ENCODE measurements at regions not wholly inside any gene's neighbourhood (a gene's known extent, or its start where the extent isn't known, plus 50 kb on each side); places are given as distances from the start of the nearest gene placed in this dataset.

DNA sequence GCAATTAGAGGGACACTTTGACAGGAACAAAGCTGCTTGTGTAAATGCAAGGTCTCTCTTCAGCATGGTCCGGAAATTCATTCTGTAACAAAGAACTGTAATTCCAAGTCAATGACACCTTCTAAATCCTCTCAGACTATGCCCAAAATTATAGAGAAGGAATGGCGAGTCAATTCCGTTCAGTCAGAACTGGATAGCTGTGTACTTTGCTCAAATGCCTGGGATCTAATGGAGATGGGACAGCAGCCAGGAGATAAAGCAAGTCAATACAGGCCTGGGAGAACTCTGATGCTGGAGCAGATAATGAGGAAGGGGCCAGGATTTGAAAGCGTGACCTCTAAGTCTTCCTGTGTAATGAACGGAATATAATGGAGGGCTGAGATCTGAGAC is 96.4 kb upstream of the SPRY4 start:
- H2AFZ ChIP-seq (ENCODE audit: low read depth, low read length): no peak overlapping the region
- H3K9ac ChIP-seq (ENCODE audit: low read length): no peak overlapping the region
- H3K36me3 ChIP-seq (ENCODE audit: insufficient read depth, low read length): no peaks in the 10 kb centered on the region
- no peaks in the 10 kb centered on the region for H3K9me3 ChIP-seq (ENCODE audit: low read length)
- no peaks in the 10 kb centered on the region for H3F3A ChIP-seq (ENCODE audit: insufficient read depth, low read length, poor library complexity, severe bottlenecking)
- TF ChIP-seq MXI1 (conservative IDR thresholded peaks at IDR 0.05; ENCODE audit: poor library complexity, severe bottlenecking): no peak
- no peak for TF ChIP-seq EP300 (conservative IDR thresholded peaks at IDR 0.05; ENCODE audit: poor library complexity, severe bottlenecking)
- TF ChIP-seq, protein P1, sequence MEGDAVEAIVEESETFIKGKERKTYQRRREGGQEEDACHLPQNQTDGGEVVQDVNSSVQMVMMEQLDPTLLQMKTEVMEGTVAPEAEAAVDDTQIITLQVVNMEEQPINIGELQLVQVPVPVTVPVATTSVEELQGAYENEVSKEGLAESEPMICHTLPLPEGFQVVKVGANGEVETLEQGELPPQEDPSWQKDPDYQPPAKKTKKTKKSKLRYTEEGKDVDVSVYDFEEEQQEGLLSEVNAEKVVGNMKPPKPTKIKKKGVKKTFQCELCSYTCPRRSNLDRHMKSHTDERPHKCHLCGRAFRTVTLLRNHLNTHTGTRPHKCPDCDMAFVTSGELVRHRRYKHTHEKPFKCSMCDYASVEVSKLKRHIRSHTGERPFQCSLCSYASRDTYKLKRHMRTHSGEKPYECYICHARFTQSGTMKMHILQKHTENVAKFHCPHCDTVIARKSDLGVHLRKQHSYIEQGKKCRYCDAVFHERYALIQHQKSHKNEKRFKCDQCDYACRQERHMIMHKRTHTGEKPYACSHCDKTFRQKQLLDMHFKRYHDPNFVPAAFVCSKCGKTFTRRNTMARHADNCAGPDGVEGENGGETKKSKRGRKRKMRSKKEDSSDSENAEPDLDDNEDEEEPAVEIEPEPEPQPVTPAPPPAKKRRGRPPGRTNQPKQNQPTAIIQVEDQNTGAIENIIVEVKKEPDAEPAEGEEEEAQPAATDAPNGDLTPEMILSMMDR (IDR thresholded peaks at IDR 0.05; ENCODE audit: poor library complexity, severe bottlenecking): no peak
- no peak for TF ChIP-seq TAF1 (IDR thresholded peaks at IDR 0.05; ENCODE audit: low read depth)
- no peak for TF ChIP-seq RAD21 (conservative IDR thresholded peaks at IDR 0.05)
- TF ChIP-seq POLR2AphosphoS5 (IDR thresholded peaks at IDR 0.05): no peak
- no peak for TF ChIP-seq EZH2 (IDR thresholded peaks at IDR 0.05; ENCODE audit: borderline replicate concordance, insufficient read depth, low read length, poor library complexity, severe bottlenecking)
- no peak for TF ChIP-seq SMC3 (conservative IDR thresholded peaks at IDR 0.05; ENCODE audit: poor library complexity)
- no peaks in the 10 kb centered on the region for H3K79me2 ChIP-seq (replicated peaks; ENCODE audit: insufficient read depth, low read length)
- no peak overlapping the region for H3K4me3 ChIP-seq (ENCODE audit: low read length)
- no peaks in the 10 kb centered on the region for H4K20me1 ChIP-seq (ENCODE audit: insufficient read depth)
- H3K4me2 ChIP-seq (ENCODE audit: low read length): no peak overlapping the region
- H3K27me3 ChIP-seq (ENCODE audit: insufficient read depth, low read depth, low read length): no peaks in the 10 kb centered on the region
- H3K9me2 ChIP-seq (ENCODE audit: insufficient read depth, low read length): no peaks in the 10 kb centered on the region
- H3K27ac ChIP-seq (ENCODE audit: low read length): no peak overlapping the region

DNA sequence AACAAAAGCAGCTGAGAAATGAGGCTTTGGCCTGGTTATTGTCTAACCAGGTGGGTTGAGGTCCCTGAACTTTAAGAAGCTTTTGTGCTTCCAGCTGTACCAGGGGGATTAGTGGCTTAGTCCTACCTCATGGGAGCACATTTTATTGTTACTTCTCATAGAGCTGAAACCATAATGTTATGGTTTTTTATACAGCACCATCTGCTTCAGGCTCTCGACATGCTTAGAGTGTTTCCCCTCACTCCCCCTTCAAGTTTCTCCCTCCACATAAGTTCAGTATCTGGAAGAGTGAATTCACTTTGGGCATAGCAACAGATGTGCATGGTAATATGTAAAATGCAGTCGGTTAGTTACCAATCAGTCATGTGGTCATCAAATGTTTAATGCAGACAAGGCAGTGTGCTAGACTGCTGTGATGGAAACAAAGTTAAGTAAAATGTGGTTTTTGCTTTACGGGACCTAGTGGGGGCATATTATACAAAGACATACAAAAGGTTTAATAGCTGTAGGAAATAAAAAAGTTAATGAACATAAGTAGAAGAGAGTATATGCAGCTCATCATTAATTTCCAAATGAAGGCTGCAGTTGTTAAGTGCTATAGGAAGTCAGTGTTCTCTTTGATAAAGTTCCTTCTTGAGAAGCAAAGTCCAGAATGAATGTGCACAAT is 95.9 kb upstream of the SPRY4 start:
- Histone ChIP-seq H3F3A (ENCODE audit: insufficient read depth, low read length, poor library complexity, severe bottlenecking) (no peaks in the 10 kb centered on the region), H3K79me2 (replicated peaks; ENCODE audit: insufficient read depth, low read length) (no peaks in the 10 kb centered on the region), H3K27ac (ENCODE audit: low read length) (no peak overlapping the region), H4K20me1 (ENCODE audit: insufficient read depth) (no peaks in the 10 kb centered on the region), H3K27me3 (ENCODE audit: insufficient read depth, low read depth, low read length) (no peaks in the 10 kb centered on the region), H3K9ac (ENCODE audit: low read length) (no peak overlapping the region), H3K4me2 (ENCODE audit: low read length) (no peak overlapping the region), H3K9me2 (ENCODE audit: insufficient read depth, low read length) (no peaks in the 10 kb centered on the region), H3K36me3 (ENCODE audit: insufficient read depth, low read length) (no peaks in the 10 kb centered on the region), H2AFZ (ENCODE audit: low read depth, low read length) (no peak overlapping the region), H3K9me3 (ENCODE audit: low read length) (no peaks in the 10 kb centered on the region), H3K4me3 (ENCODE audit: low read length) (no peak overlapping the region)
- TF ChIP-seq, protein P2, sequence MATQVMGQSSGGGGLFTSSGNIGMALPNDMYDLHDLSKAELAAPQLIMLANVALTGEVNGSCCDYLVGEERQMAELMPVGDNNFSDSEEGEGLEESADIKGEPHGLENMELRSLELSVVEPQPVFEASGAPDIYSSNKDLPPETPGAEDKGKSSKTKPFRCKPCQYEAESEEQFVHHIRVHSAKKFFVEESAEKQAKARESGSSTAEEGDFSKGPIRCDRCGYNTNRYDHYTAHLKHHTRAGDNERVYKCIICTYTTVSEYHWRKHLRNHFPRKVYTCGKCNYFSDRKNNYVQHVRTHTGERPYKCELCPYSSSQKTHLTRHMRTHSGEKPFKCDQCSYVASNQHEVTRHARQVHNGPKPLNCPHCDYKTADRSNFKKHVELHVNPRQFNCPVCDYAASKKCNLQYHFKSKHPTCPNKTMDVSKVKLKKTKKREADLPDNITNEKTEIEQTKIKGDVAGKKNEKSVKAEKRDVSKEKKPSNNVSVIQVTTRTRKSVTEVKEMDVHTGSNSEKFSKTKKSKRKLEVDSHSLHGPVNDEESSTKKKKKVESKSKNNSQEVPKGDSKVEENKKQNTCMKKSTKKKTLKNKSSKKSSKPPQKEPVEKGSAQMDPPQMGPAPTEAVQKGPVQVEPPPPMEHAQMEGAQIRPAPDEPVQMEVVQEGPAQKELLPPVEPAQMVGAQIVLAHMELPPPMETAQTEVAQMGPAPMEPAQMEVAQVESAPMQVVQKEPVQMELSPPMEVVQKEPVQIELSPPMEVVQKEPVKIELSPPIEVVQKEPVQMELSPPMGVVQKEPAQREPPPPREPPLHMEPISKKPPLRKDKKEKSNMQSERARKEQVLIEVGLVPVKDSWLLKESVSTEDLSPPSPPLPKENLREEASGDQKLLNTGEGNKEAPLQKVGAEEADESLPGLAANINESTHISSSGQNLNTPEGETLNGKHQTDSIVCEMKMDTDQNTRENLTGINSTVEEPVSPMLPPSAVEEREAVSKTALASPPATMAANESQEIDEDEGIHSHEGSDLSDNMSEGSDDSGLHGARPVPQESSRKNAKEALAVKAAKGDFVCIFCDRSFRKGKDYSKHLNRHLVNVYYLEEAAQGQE (IDR thresholded peaks at IDR 0.05; ENCODE audit: borderline replicate concordance): no peak

DNA sequence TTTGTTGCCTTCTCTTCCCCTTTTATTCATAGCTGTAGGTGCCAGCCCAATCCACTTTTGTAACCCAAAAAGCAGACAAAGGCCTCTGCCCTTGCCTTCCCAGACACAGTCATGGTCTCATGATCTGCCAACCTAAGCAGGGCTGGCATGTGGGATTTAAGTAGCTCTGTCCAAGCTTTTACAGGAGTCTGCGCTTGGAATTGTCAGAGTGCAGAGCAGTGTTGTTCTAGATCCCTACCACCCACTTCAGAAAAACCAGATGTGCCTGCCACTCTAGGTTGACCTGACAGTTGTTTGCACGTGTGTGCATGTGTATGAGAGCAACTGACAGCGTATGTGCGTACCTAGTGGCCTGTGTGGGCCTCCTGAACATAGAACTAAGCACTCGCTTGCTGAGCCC is 87.8 kb upstream of the SPRY4 start:
- Histone ChIP-seq H4K20me1 (ENCODE audit: insufficient read depth) (no peaks in the 10 kb centered on the region), H3K9ac (ENCODE audit: low read length) (no peak overlapping the region), H2AFZ (ENCODE audit: low read depth, low read length) (no peak overlapping the region), H3K9me2 (ENCODE audit: insufficient read depth, low read length) (no peaks in the 10 kb centered on the region), H3K79me2 (replicated peaks; ENCODE audit: insufficient read depth, low read length) (no peaks in the 10 kb centered on the region), H3K36me3 (ENCODE audit: insufficient read depth, low read length) (no peaks in the 10 kb centered on the region), H3K4me3 (ENCODE audit: low read length) (no peak overlapping the region), H3F3A (ENCODE audit: insufficient read depth, low read length, poor library complexity, severe bottlenecking) (no peaks in the 10 kb centered on the region), H3K27ac (ENCODE audit: low read length) (no peak overlapping the region), H3K4me2 (ENCODE audit: low read length) (no peak overlapping the region), H3K9me3 (ENCODE audit: low read length) (no peaks in the 10 kb centered on the region), H3K27me3 (ENCODE audit: insufficient read depth, low read depth, low read length) (no peaks in the 10 kb centered on the region)
- no peak for TF ChIP-seq SMC3 (conservative IDR thresholded peaks at IDR 0.05; ENCODE audit: poor library complexity)
- no peak for TF ChIP-seq POLR2AphosphoS5 (IDR thresholded peaks at IDR 0.05)
- TF ChIP-seq MXI1 (conservative IDR thresholded peaks at IDR 0.05; ENCODE audit: poor library complexity, severe bottlenecking): no peak
- TF ChIP-seq RAD21 (conservative IDR thresholded peaks at IDR 0.05): no peak
- TF ChIP-seq, protein P1 (IDR thresholded peaks at IDR 0.05; ENCODE audit: poor library complexity, severe bottlenecking): no peak
- TF ChIP-seq EP300 (conservative IDR thresholded peaks at IDR 0.05; ENCODE audit: poor library complexity, severe bottlenecking): no peak
- TF ChIP-seq TAF1 (IDR thresholded peaks at IDR 0.05; ENCODE audit: low read depth): no peak
- no peak for TF ChIP-seq EZH2 (IDR thresholded peaks at IDR 0.05; ENCODE audit: borderline replicate concordance, insufficient read depth, low read length, poor library complexity, severe bottlenecking)
- TF ChIP-seq, protein P2 (IDR thresholded peaks at IDR 0.05; ENCODE audit: borderline replicate concordance): no peak

Data from neural cell (in vitro differentiated cells).